ENCODE measurements at regions not wholly inside any gene's neighbourhood (a gene's known extent, or its start where the extent isn't known, plus 50 kb on each side); places are given as distances from the start of the nearest gene placed in this dataset.

GRCh38 chr4:136651278-136651667 lies 881.0 kb downstream of the PCDH18 start:
- no peaks in the 10 kb centered on the region for H3K4me1 ChIP-seq (ENCODE audit: control insufficient read depth, low read length)
- H3K36me3 ChIP-seq (ENCODE audit: control insufficient read depth, low read length) = no peaks in the 10 kb centered on the region
- no peaks in the 10 kb centered on the region for H3K9me2 ChIP-seq (replicated peaks; ENCODE audit: control insufficient read depth, low read length)
- H4K20me1 ChIP-seq (ENCODE audit: control insufficient read depth, insufficient read depth, low read depth, low read length) = no peaks in the 10 kb centered on the region
- H3K27me3 ChIP-seq (ENCODE audit: control insufficient read depth, low read length) = no peaks in the 10 kb centered on the region
- H3F3A ChIP-seq (ENCODE audit: control insufficient read depth, insufficient read depth) = no peaks in the 10 kb centered on the region
- no peak overlapping the region for H3K4me2 ChIP-seq (ENCODE audit: low read length)
- no peaks in the 10 kb centered on the region for H3K79me2 ChIP-seq (ENCODE audit: control insufficient read depth, low read length)
- TF ChIP-seq EZH2phosphoT487 (IDR thresholded peaks at IDR 0.05; ENCODE audit: borderline replicate concordance, low read length) (no peak), CTCF (IDR thresholded peaks at IDR 0.05; ENCODE audit: low read depth, low read length, poor library complexity, severe bottlenecking) (no peak)
- H3K4me3 ChIP-seq (ENCODE audit: low read length) = no peak overlapping the region
- H3K9me3 ChIP-seq (ENCODE audit: control insufficient read depth, insufficient read depth, low read length) = no peaks in the 10 kb centered on the region
- no peak overlapping the region for H3K27ac ChIP-seq (ENCODE audit: low read depth, low read length)

GRCh38 chr4:136650541-136651277 lies 881.6 kb downstream of the PCDH18 start:
- Histone ChIP-seq H3K27me3 (ENCODE audit: control insufficient read depth, low read length) (no peaks in the 10 kb centered on the region), H4K20me1 (ENCODE audit: control insufficient read depth, insufficient read depth, low read depth, low read length) (no peaks in the 10 kb centered on the region), H3K27ac (ENCODE audit: low read depth, low read length) (no peak overlapping the region), H3K4me1 (ENCODE audit: control insufficient read depth, low read length) (no peaks in the 10 kb centered on the region), H3F3A (ENCODE audit: control insufficient read depth, insufficient read depth) (no peaks in the 10 kb centered on the region), H3K4me2 (ENCODE audit: low read length) (no peak overlapping the region), H3K4me3 (ENCODE audit: low read length) (no peak overlapping the region), H3K36me3 (ENCODE audit: control insufficient read depth, low read length) (no peaks in the 10 kb centered on the region), H3K9me2 (replicated peaks; ENCODE audit: control insufficient read depth, low read length) (no peaks in the 10 kb centered on the region), H3K9me3 (ENCODE audit: control insufficient read depth, insufficient read depth, low read length) (no peaks in the 10 kb centered on the region), H3K79me2 (ENCODE audit: control insufficient read depth, low read length) (no peaks in the 10 kb centered on the region)
- TF ChIP-seq EZH2phosphoT487 (IDR thresholded peaks at IDR 0.05; ENCODE audit: borderline replicate concordance, low read length) (no peak), CTCF (IDR thresholded peaks at IDR 0.05; ENCODE audit: low read depth, low read length, poor library complexity, severe bottlenecking) (no peak)

GRCh38 chr4:136644279-136644678 lies 888.0 kb downstream of the PCDH18 start:
- Histone ChIP-seq H3K9me2 (replicated peaks; ENCODE audit: control insufficient read depth, low read length) (no peaks in the 10 kb centered on the region), H3K36me3 (ENCODE audit: control insufficient read depth, low read length) (no peaks in the 10 kb centered on the region), H3K4me2 (ENCODE audit: low read length) (no peak overlapping the region), H4K20me1 (ENCODE audit: control insufficient read depth, insufficient read depth, low read depth, low read length) (no peaks in the 10 kb centered on the region), H3F3A (ENCODE audit: control insufficient read depth, insufficient read depth) (no peaks in the 10 kb centered on the region), H3K9me3 (ENCODE audit: control insufficient read depth, insufficient read depth, low read length) (no peaks in the 10 kb centered on the region), H3K4me3 (ENCODE audit: low read length) (no peak overlapping the region), H3K27me3 (ENCODE audit: control insufficient read depth, low read length) (no peaks in the 10 kb centered on the region), H3K4me1 (ENCODE audit: control insufficient read depth, low read length) (no peaks in the 10 kb centered on the region), H3K27ac (ENCODE audit: low read depth, low read length) (no peak overlapping the region), H3K79me2 (ENCODE audit: control insufficient read depth, low read length) (no peaks in the 10 kb centered on the region)
- TF ChIP-seq EZH2phosphoT487 (IDR thresholded peaks at IDR 0.05; ENCODE audit: borderline replicate concordance, low read length) = no peak
- TF ChIP-seq CTCF (IDR thresholded peaks at IDR 0.05; ENCODE audit: low read depth, low read length, poor library complexity, severe bottlenecking) = no peak
